Testis (tissue), 2 donors: ENCODE measurements at regions not wholly inside any gene's neighbourhood (a gene's known extent, or its start where the extent isn't known, plus 50 kb on each side); places are given as distances from the start of the nearest gene placed in this dataset.

ENCODE experiments used
- DNase-seq: peaks from one replicate; pipeline ENCODE4 v3.0.0-alpha.2; 2019
- H3K27ac ChIP-seq, 2 donors: fragments of 200-600 bp; sonication (generic); one replicate each; pipeline ENCODE4 v1.5.1; 2019
- H3K27me3 ChIP-seq: fragments of 200-600 bp; sonication (generic); one replicate; pipeline ENCODE4 v1.5.1; 2019
- H3K36me3 ChIP-seq: fragments of 200-600 bp; sonication (generic); one replicate; pipeline ENCODE4 v1.5.1; 2017; ENCODE audit warnings: low read depth; ENCODE audit errors: missing control alignments
- H3K4me1 ChIP-seq: fragments of 200-600 bp; sonication (generic); one replicate; pipeline ENCODE4 v1.5.1; 2019
- H3K4me3 ChIP-seq, 2 donors: fragments of 200-600 bp; sonication (generic); one replicate each; pipeline ENCODE4 v1.5.1; 2017 to 2019
- H3K9me3 ChIP-seq: fragments of 200-600 bp; sonication (generic); one replicate; pipeline ENCODE4 v1.5.1; 2017
- CTCF ChIP-seq, 3 experiments: fragments of 450-650 bp in 2 of 3; fragments of 200-600 bp in 1 of 3; sonication (generic) in 1 of 3; IDR thresholded peaks; one replicate each; pipeline ENCODE4 v1.5.1; 2016 to 2019; ENCODE audit warnings: antibody characterized with exemption in 3 of 3, mild to moderate bottlenecking in 2 of 3, moderate library complexity in 1 of 3
- POLR2A ChIP-seq: fragments of 450-650 bp; IDR thresholded peaks from one replicate; pipeline ENCODE4 v1.6.1; 2017; ENCODE audit warnings: antibody characterized with exemption, mild to moderate bottlenecking, moderate library complexity
- WGBS, 2 donors: methylation state at CpG; one replicate each; pipeline ENCODE4 v1.1.5; 2018; 5-methylcytosine and 5-hydroxymethylcytosine counted together
- intact Hi-C: fragments of 100-400 bp; cut with DNase I; formaldehyde crosslinking; loops from one replicate; pipeline ENCODE4 v1.15.1; 2023; ENCODE audit warnings: low total_unique reads

DNA sequence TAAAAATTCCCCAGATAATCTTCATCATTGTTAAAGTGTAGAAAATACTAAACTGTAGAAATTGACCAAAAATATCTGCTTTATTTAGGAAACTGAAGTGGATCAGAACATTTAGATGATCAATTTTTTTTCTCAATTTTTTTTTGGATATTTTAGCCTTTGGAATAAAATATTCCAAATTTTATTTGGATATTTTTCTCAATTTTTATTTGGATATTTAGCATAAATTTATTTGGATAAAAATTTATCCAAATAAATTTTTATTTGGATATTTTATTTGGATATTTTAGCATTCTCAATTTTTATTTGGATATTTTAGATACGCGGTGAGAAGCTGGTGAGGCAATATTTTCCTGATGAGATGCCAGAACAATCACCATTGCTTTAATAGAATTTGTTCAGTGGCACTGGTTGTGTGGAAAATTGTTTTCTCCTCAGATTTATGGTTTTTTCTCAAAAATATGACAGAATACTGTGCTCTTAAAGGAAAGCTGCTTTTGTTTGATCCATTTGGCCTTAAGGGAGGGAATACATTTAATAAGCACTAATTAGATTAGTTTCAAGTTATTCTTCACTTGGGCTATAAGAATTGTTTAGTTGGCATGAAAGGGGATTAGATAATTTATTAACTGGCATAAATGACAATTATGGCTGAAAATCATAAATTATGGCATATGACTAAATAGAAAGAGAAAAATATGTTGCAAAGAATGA is 470.1 kb downstream of the MFSD1 start:
- WGBS, 2 donors = 81 to 84% methylated on average over 2 of the region's 2 CpGs

GRCh38 chr3:159273070-159273469 is 471.2 kb downstream of the MFSD1 start:
- DNase-seq = no peak
- 55 to 56% methylated on average over 5 of the region's 5 CpGs for WGBS, 2 donors
- TF ChIP-seq CTCF (IDR thresholded peaks at IDR 0.05) (no peak), POLR2A (no peak)
- H3K4me1 ChIP-seq = no peaks in the 10 kb centered on the region
- H3K27ac ChIP-seq = no peak overlapping the region
- intact Hi-C loops = no loop called here
- H3K27me3 ChIP-seq = no peaks in the 10 kb centered on the region
- no peak overlapping the region for H3K4me3 ChIP-seq
- H3K9me3 ChIP-seq = no peaks in the 10 kb centered on the region
- no peaks in the 10 kb centered on the region for H3K36me3 ChIP-seq

More for the DNA sequence above, 470.1 kb downstream of the MFSD1 start:
- Histone ChIP-seq H3K9me3 (no peaks in the 10 kb centered on the region), H3K27ac (no peak overlapping the region), H3K4me1 (no peaks in the 10 kb centered on the region), H3K4me3 (no peak overlapping the region), H3K27me3 (no peaks in the 10 kb centered on the region), H3K36me3 (no peaks in the 10 kb centered on the region)
- intact Hi-C loops = no loop called here
- DNase-seq = no peak
- no peak for TF ChIP-seq CTCF (IDR thresholded peaks at IDR 0.05)
- no peak for TF ChIP-seq POLR2A

DNA sequence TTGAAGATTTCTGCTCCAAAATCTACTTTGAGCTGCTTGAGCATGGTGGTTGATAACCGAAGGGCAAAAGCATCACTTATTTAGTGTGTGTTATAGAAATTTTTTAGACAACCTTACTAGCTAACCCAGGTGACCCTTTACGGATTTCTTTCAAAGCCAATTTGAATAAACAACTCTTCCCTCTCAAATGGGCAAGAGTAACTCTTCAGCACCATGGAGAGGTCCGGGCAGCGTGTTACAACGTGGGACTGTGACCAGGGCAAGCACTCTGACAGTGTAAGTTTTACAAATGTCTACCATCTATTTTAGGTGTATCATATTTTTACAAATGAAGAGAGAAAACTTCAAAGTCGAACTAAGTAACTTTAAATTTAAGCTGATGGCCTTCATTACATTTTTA is 471.8 kb downstream of the MFSD1 start:
- Histone ChIP-seq H3K4me1 (no peaks in the 10 kb centered on the region), H3K27me3 (no peaks in the 10 kb centered on the region), H3K27ac (no peak overlapping the region), H3K4me3 (no peak overlapping the region), H3K9me3 (no peaks in the 10 kb centered on the region), H3K36me3 (no peaks in the 10 kb centered on the region)
- intact Hi-C loops = no loop called here
- TF ChIP-seq CTCF (IDR thresholded peaks at IDR 0.05) (no peak), POLR2A (no peak)
- 5 to 11% methylated on average over 6 of the region's 6 CpGs for WGBS, 2 donors
- DNase-seq = peak; percentile 54

DNA sequence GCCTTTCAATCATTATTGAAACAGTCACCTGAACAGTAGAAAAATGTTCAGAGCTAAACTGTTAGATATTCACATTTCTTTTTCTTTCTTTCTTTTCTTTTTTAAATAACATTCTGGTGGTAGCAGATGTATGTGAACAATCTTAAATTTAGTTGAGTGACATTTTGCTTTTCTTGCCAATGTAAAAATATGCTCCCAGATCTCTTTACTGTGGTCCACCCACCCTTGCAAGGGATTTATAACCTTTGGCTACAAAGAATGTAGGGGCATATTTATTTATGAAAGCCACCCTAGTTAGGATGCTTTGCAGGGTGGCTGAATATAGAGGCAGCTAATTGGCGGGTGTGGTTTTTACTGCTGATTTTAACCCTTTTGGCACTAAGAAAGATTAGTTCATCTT is 473.9 kb downstream of the MFSD1 start:
- no peak overlapping the region for H3K4me3 ChIP-seq
- DNase-seq = no peak
- H3K4me1 ChIP-seq = no peaks in the 10 kb centered on the region
- 44 to 56% methylated on average over 1 of the region's 1 CpG for WGBS, 2 donors
- intact Hi-C loops = no loop called here
- H3K27ac ChIP-seq = no peak overlapping the region
- H3K27me3 ChIP-seq = no peaks in the 10 kb centered on the region
- TF ChIP-seq CTCF (IDR thresholded peaks at IDR 0.05) = no peak
- TF ChIP-seq POLR2A = no peak
- no peaks in the 10 kb centered on the region for H3K9me3 ChIP-seq
- H3K36me3 ChIP-seq = no peaks in the 10 kb centered on the region

DNA sequence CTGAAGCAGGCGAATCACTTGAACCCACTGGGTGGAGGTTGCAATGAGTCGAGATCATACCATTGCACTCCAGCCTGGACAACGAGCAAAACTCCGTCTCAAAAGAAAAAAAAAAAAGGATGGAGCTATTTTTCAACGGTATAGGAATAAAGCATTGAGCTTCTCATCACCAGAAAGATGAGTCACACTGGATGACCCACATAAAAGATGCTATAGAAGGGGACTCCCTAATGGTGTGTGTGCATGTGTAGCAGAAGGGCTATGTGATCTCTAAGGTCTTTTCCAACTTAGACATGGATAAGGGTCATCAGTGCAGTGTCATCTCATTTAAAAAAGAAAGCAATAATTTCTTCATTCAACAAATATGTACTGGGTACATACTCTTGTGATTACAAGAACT is 476.0 kb downstream of the MFSD1 start:
- 80 to 83% methylated on average over 5 of the region's 5 CpGs for WGBS, 2 donors

More for the DNA sequence above, 476.0 kb downstream of the MFSD1 start:
- Histone ChIP-seq H3K27ac (no peak overlapping the region), H3K27me3 (no peaks in the 10 kb centered on the region), H3K36me3 (no peaks in the 10 kb centered on the region), H3K4me1 (no peaks in the 10 kb centered on the region), H3K9me3 (no peaks in the 10 kb centered on the region), H3K4me3 (no peak overlapping the region)
- intact Hi-C loops = no loop called here
- no peak for DNase-seq
- TF ChIP-seq POLR2A (no peak), CTCF (IDR thresholded peaks at IDR 0.05) (no peak)
